NCI-H2227 (cell line): ENCODE measurements at regions not wholly inside any gene's neighbourhood (a gene's known extent, or its start where the extent isn't known, plus 50 kb on each side); places are given as distances from the start of the nearest gene placed in this dataset.
"Not testable (repeated sequence)": the region's sequence is repeated elsewhere in the genome, so short reads cannot be mapped to it uniquely, and the experiment has no call there.

Source experiments
- DNase-seq: peaks from one replicate; lab custom pipeline; 2025; ENCODE audit not compliant: unreplicated experiment; lab: John Stamatoyannopoulos, UW

DNA sequence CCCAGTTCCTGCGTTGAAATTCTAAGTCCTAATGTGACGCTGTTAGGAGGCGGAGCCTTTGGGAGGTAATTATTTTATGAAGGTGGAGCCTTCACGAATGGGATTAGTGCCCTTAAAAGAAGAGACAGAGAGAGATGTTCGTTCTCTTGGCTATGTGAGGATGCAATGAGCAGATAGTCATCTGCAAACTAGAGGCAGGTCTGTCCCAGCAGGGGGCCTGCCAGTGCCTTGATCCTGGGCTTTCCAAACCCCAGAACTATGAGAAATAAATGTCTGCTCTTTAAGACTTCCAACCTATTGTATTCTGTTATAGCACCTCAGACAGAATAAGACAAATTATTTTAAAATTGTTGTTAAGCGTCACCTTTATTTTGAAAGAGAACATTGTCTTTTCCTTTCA is 123.1 kb upstream of the KCNJ6 start:
- no peak for DNase-seq

DNA sequence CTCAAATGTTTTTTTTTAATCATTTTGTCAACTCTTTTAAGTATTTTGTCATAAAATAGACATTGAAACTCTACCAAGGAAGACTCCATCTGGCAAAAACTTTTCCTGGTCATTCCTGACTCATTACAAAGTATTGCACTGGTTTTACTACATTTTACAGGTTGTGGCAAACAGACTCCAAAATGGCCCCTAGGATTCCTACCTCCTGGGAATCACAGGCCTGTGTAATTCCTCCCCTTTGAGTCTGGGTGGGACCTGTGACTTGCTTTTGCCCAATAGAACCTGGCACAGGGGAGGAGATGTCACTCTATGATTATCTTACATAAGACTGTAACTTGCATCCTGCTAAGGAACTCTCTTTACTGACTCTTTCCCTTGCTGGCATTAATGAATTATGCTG is 123.6 kb upstream of the KCNJ6 start:
- DNase-seq = no peak

DNA sequence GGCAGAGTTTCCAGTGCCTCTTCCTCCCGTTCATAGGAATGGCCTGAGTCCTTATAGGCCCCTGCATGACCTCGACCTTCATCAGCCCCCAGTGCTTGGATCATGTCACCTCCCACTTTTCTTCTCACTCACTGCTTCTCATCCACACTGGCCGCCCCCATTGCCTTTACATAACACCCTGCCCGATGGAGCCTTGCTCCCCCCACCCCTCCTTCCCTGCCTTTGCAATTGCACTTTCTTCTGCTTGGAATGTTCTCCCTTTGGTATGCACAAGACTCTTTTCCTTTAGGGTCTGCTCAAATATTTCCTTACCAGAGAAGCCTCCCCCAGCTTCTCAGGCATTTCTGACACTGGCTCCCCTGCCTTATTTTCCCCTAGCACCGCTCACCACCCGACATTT is 125.2 kb upstream of the KCNJ6 start:
- DNase-seq = no peak

DNA sequence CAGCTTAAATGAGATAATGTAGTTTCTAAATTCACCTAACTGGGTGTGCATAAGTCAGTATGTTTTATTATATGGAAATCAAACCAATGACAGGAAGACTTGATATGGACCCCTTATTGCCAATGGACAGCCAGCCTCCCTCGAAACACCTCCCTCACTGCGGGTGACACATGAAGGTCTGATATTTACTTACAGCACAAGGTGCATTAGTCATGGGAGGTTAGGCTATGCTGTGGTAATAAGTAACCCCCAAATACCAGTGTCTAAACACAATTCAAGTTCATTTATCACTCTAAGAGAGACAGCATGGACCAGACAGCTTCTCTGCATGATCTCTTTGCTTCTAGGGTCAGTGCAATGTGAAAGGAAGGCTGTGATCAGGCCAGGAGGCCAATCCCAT is 126.0 kb upstream of the KCNJ6 start:
- no peak for DNase-seq

DNA sequence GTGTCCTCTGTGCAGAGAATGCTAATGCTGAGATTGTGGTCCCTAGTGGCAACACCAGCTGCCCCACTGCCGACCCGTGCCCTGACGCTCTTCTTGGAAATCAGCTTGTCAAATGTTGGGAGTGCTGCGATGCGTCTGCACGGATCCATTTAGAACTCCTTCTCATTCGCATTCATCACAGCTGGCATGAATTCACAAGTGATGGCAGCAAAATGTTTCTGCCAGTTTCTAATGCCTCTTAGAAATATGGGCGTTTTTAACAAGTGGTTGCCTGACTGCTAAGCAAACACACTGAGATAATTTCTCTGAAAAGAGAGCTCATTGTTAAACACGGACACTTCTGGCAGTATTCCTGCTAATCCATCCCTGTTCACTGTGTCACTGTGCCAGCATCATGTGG is 131.9 kb upstream of the KCNJ6 start:
- peak; percentile 17 for DNase-seq

DNA sequence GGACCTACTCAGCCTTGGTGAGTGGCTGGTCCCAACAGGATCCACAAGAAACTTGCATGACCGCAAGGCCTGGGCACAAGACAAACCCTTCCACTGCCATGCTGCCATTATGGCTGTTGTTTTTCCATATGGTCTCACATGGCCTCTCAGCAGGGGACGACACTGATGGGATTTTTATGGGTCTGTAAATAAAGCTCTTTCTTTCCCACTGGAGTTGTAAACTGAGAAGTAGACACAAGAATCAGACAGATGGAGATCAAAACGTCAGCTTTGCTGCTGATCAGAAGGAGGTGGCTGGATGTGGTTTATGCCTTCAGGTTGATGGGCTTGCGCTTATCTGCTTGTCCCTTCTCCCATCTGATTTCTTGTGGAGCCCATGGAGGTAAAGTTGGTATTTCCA is 138.1 kb upstream of the KCNJ6 start:
- no peak for DNase-seq

DNA sequence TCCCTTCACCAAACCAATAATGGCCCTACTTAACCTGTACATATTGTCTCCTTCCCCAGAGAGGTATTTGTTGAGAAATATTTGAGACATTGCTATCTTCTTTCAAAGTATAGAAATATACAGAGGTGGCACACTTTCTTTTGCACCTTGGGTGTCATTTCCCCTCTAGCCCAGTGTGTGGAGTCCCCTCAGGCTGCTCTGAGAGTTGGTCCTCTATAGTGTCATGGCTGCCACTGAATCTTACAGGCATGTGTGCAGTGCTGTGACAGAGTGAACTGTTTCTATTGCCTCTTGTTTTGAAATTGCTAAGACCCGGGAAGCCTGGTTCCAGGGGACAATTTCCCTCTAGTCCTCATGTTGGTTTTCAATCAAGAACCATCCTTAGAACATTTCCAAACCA is 140.2 kb upstream of the KCNJ6 start:
- no peak for DNase-seq

DNA sequence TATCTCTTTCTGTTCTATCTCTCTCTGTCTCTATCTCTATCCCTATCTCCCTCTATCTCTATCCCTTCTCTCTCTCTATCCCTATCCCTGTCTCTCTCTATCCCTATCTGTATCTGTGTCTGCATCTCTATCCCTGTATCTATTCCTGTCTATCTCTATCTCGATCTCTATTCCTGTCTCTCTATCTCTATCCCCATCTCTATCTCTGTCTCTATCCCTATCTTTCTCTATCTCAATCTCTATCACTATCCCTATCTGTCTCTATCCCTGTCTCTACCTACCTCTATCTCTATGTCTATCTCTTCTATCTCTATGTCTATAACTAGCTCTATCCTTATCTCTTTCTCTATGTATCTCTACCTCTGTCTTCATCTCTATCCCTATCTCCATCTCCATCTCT is 141.4 kb upstream of the KCNJ6 start:
- no peak for DNase-seq

DNA sequence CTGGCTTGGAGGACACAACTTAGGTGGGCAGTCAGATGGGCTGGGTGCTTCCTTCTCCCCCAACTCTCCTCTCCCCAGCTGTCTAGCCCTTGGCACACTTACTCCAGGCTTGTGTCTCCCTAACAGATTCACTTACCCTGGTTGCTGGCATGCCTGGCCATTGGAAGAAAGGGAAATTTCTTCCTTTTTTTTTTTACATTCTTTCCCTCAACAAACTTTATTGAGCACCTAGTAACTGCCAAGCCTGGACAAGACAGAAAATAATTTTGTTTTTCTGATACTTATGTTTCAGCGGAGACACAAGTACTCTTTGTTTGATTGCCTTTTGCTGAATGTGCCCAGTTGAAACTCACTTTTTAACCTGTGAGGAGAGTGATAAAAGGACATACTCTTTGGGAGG is 144.3 kb upstream of the KCNJ6 start:
- DNase-seq = no peak

DNA sequence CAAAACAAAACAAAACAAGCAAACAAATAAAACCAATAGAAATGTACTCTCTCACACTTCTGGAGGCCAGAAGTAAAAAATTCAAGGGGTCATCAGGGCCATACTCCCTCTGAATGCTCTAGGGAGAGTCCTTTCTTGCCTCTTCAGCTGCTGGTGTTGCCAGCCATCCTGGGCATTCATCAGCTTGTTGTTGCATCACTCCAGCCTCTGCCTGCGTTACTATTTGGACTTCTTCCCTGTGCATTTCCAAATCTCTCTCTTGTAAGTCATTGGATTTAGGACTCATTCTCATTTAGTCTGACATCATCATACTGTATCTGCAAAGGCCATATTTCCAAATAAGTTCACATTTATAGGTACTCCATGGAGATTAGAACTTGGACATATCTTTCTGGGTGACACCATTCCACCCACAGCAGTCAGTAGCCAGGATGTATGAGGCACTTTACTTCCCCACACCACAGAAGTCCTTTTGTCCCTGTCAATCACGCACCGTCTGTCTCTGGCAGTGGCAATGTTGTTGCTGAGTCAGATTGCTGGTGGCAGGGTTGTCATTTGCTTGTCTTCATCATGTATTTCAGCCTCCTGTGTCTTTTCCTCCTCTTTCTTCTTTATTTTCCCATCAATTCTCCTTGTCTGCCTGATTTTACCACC is 151.0 kb upstream of the KCNJ6 start:
- no peak for DNase-seq

DNA sequence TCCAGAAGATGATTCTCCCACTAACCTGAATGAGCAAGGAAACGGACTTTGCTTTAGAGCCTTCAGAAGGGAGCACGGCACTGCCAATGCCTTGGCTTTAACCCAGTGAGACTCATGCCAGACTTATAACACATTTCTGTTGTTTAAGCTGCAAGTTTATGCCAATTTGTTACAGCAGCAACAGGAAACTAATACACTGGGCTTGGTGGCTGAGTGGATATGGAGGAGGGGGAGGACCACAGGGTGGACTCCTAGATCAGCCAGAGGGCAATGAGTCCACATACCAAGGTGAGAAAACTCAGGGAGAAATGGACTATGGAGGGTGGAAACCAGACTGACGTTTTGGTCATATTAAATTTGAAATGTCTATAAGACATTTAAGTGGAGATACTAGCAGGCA is 156.2 kb upstream of the KCNJ6 start:
- no peak for DNase-seq

DNA sequence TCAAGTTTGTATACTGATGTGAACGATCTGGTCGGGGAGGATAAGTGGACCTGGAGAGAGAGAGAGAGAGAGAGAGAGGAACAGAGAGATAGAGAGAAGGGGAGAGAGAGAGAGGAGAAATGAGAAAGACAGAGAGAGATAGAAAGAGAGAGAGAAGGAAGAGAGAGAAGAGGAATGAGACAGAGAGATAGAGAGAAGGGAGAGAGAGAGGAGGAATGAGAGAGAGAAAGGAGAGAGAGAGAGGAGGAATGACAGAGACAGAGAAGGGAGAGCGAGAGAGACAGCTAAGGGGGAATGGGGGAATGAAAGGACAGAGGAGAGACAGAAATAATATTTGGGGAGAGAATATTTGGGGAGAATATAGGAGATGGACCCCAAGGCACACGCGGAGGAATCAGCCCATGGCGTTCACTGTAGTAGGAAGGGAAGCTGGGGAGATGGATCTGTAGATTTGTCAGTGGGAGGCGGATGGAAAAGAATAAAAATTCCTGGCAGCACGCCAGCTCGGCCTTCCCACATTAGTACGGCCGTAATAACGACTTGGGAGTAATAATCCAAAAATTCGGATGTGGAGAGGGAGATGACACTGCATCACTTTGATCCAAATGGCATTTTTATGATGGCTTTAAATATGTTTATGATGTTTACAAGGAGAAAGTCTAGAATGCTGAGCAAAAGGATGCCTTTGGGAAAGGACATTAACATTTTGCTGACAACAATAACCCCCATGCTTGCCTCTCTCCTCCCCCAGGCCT is 159.8 kb upstream of the KCNJ6 start:
- no peak for DNase-seq

DNA sequence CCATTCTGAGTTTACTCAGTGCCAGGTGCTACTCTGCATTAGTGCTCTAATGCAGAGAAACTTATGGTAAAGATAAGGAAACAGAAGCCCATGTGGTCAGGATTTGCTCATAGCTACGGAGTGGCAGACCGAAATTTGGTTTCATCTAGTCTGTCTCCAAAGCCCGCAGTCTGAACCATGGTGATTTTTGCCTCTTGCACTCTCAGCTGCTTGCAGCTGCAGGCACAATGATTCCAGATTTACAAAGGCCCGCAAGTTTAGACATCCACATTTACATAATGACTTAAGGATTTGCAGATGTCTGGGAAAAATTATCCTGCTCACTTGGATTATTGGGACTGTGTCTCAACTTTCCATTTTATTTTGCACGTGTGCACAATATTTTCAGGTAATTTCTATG is 161.3 kb upstream of the KCNJ6 start:
- no peak for DNase-seq

DNA sequence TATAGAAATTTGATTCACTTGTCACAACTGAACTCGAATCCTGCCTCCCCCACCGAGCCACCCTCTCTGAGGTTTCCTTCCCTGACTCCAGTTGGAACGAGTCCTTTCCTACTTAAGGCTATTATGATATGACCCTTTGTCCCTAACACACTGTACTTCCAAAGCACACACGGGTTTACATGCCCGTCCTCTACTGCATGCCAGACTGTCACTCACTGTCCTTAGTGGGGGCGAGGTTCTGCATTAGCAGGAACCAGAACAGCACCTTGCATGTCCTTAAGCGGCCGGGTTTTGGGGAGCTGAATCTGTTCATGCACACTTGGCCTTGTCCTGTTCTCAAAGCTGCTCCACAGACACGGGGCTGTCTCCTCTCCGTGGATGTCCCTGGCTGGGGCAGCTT is 164.6 kb upstream of the KCNJ6 start:
- DNase-seq = no peak

DNA sequence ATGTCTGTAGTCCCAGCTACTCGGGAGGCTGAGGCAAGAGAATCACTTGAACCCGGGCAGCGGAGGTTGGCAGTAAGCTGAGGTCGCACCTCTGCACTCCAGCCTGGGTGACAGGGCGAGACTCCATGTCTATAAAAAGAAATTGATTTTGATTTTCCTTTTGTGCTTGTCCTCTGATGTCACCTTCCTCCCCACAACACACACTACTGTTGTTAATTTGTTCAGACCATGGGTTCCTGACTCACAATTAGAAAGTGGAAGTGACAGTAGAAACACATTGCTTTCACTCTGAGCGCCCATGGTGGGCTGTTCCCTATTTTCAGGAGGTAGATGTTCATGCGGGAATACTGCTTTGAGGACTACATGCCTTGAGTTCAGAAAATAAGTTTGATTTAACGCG is 165.5 kb upstream of the KCNJ6 start:
- DNase-seq = no peak

DNA sequence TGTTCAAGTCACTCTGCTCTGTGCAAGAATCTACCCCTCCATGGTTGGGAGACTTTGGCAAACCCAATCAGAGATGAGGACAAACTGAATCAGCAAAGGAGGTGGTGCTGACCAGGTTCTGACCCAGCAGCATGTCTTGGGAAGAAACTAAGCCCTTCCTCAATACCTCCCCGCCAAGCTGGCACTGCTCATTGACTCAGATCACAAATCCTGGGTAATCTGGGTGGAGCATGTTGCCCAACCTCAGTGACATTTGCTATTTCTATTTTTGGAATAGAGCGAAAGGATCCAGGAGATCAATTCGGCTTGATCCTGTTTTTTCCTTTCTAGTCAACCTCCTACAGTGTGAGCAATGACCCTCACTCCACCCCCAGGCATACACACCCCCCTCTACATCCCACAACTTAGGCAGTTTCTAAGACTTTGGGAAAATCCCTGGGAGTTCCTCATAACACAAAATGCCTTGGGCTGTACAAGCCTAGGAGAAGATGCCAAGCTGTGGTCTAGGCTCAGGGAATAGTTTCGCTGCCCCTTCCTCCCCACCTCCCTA is 166.8 kb upstream of the KCNJ6 start:
- DNase-seq = no peak

DNA sequence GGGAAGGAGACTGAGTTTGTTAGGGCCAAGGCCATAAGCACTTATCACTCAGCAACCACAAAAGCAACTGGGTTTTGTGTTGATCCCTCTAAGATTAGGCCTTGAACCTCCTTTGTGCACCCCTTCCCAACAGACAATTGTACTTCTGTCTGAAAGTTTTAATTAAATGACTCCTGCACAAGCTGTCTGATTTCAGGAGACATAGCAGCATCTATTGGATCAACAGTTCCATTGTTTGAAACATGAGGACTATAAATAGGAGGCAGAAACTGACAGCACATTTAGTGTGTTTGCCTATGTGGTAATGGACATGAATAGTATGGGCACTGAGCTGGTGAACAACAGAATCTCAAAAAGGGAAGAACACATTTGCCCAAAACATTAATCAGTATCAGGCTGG is 167.3 kb upstream of the KCNJ6 start:
- DNase-seq = no peak

DNA sequence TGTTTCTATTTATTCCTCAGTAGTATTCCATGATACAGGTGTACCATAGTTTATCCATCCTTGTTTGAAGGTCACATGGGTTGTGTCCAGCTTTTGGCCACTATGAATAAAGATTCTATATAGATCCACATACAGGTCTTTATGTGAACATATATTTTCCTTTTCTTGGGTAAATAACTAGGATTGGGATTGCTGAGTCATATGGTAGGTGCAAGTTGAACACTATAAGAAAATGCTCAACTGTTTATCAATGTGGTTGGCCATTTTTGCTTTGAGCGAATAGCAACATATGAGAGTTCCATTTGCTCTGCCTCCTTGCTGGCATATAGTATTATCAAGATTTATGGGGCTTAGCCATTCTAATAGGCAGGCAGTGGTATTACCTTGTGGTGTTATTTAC is 170.2 kb upstream of the KCNJ15 start:
- no peak for DNase-seq

DNA sequence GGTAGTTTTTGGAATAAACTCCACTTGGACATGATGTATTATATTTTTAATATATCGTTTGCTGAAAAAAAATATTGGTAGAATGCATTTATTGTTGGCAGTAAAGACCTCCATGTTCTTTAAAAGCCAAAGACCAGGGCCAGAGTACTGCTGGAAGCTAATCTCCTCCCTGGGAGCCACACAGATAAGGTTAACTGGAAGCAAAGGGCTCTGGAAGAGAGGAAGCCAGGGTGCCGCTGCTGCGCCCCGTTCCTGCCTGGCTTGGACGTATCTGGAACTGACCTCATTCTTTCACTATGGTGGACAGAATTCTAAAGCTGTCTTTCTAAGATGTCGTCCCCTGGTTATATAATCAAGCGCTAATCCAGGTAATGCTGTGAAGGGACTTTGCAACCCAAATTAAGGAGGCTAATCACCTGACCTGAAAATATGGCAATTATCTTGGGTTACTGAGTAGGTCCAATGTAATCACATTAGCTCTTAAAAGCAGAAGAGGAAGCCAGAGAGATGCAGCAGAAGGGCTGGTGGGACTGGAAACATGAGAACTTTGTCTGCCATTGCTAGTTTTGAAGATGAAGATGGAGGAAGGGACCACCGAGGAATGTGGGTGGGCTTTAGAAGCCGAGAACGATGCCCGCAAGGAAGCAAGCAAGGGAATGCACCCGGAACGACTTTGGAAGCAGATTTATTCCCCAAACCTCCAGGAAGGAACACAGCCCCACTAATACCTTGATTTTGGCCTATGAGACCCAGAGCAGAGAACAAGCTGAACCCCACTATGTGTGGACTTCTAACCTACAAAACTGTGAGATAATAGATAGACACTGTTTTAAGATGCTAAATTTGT is 167.7 kb upstream of the KCNJ15 start:
- DNase-seq = no peak

DNA sequence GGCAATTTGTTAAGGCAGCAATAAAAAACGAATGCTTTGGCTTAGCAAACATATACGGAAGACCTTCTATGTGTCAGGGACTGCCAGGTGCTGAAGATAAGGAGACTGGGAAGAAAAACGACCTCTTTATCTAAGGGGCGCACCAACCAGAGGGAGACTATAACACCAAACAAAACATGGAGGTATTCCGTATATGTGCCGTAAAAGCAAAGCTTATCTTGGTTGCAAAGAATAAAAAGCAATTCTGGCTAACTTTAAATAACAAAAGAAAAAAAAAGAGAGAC is 167.1 kb upstream of the KCNJ15 start:
- DNase-seq = no peak

DNA sequence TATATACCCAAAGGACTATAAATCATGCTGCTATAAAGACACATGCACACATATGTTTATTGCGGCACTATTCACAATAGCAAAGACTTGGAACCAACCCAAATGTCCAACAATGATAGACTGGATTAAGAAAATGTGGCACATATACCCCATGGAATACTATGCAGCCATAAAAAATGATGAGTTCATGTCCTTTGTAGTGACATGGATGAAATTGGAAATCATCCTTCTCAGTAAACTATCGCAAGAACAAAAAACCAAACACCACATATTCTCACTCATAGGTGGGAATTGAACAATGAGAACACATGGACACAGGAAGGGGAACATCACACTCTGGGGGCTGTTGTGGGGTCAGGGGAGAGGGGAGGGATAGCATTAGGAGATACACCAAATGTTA is 165.7 kb upstream of the KCNJ15 start:
- not testable (repeated sequence) for DNase-seq

DNA sequence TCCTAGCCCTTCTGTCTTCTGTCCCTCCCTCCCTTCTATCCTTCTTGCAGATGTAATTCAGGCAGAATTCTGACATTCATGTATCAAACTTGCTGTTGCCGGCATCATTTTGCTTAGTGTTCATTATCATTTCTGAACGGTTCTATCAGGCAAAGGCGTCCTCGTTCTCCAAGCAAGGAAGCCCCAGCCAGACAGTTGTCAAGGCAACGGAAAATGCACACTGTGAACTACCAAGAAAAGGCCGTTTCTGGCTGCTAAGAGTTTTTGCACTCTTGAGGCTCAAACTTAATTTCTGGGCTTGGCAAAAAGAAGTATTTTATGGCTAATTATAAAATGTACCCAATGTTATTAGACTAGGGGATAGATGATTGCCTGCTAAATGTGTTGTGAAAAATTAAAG is 164.7 kb upstream of the KCNJ15 start:
- no peak for DNase-seq
